ENCODE measurements at regions not wholly inside any gene's neighbourhood (a gene's known extent, or its start where the extent isn't known, plus 50 kb on each side); places are given as distances from the start of the nearest gene placed in this dataset.
A peak's percentile ranks its signal among the peaks of the same experiment; 100 is the strongest.

GRCh38 chr3:74053970-74054516, 429.3 kb upstream of the PDZRN3 start:
- ChIA-PET POLR2A (interaction anchor here (0.5 kb wide), 1 partner anchor 715 kb away, joined by 3 read pairs; no protein-coding TSS in a partner anchor), CTCF (interaction anchor here (1.4 kb wide), 1 partner anchor 947 kb away, joined by 3 read pairs; no protein-coding TSS in a partner anchor)
- Histone ChIP-seq H3K4me3 (ENCODE audit: low read depth in 2 of 2, low read length in 1 of 2) (no peak overlapping the region), H3K79me2 (ENCODE audit: insufficient read depth) (no peaks in the 10 kb centered on the region), H2AFZ (ENCODE audit: low read depth) (no peak overlapping the region), H3K27ac (ENCODE audit: low read depth in 2 of 2, low read length in 1 of 2) (no peak overlapping the region), H3K4me1 (ENCODE audit: control insufficient read depth in 1 of 2, insufficient read depth in 2 of 2, low read depth in 1 of 2, low read length in 1 of 2) (no peaks in the 10 kb centered on the region; a peak in 1 of 4 replicates), H3K27me3 (ENCODE audit: insufficient read depth) (no peaks in the 10 kb centered on the region), H3K36me3 (replicated peaks in 1 of 2; ENCODE audit: control insufficient read depth in 1 of 2, insufficient read depth in 2 of 2, low read length in 1 of 2) (no peaks in the 10 kb centered on the region), H3F3A (replicated peaks; ENCODE audit: insufficient read depth) (no peaks in the 10 kb centered on the region), H3K4me2 (no peak overlapping the region), H3K9me3 (no peaks in the 10 kb centered on the region), H3K9me2 (no peaks in the 10 kb centered on the region), H3K9ac (no peak overlapping the region), H4K20me1 (ENCODE audit: insufficient read depth) (no peaks in the 10 kb centered on the region)
- TF ChIP-seq USF2 (IDR thresholded peaks at IDR 0.05; ENCODE audit: borderline replicate concordance, low read depth, low read length) (no peak), TCF12 (IDR thresholded peaks at IDR 0.05) (peak; percentile 35; the same call in 1 of the 2 replicates)
- no peak for DNase-seq

DNA sequence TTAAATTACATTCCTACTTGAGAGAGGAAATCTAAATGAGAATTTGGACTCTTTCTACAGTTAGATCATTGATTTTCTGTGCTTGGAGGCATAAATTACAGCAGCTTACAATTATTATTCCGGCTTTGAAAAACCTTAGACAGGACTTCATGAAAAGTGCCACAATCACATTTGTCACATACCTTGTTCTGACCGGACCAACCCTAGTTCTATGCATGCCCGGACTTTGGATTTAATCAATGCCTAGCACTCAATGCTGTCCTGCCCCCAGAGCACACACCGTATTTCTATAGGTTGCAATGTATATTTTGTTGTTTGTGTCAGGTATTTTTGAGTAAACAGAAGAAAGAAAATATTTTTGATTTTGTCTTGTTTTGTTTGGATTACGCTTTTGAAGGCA, 424.7 kb upstream of the PDZRN3 start:
- Histone ChIP-seq H3K27me3 (ENCODE audit: insufficient read depth) (no peaks in the 10 kb centered on the region), H3K4me1 (ENCODE audit: control insufficient read depth in 1 of 2, insufficient read depth in 2 of 2, low read depth in 1 of 2, low read length in 1 of 2) (no peaks in the 10 kb centered on the region; a peak in 1 of 4 replicates), H3K36me3 (replicated peaks in 1 of 2; ENCODE audit: control insufficient read depth in 1 of 2, insufficient read depth in 2 of 2, low read length in 1 of 2) (no peaks in the 10 kb centered on the region), H4K20me1 (ENCODE audit: insufficient read depth) (no peaks in the 10 kb centered on the region), H3K9me3 (no peaks in the 10 kb centered on the region), H3K4me2 (no peak overlapping the region), H3K79me2 (ENCODE audit: insufficient read depth) (no peaks in the 10 kb centered on the region), H3K9me2 (no peaks in the 10 kb centered on the region), H2AFZ (ENCODE audit: low read depth) (no peak overlapping the region), H3F3A (replicated peaks; ENCODE audit: insufficient read depth) (no peaks in the 10 kb centered on the region), H3K4me3 (ENCODE audit: low read depth in 2 of 2, low read length in 1 of 2) (no peak overlapping the region), H3K9ac (no peak overlapping the region), H3K27ac (ENCODE audit: low read depth in 2 of 2, low read length in 1 of 2) (no peak overlapping the region)
- ChIA-PET POLR2A (no interaction called here), CTCF (no interaction called here)
- WGBS (ENCODE audit: low lambda C conversion rate): 38% methylated on average over 5 of the region's 5 CpGs
- no peak for TF ChIP-seq MXI1 (IDR thresholded peaks at IDR 0.05; ENCODE audit: low read depth, low read length)
- TF ChIP-seq JUND (IDR thresholded peaks at IDR 0.05): no peak
- no peak for TF ChIP-seq CHD2 (IDR thresholded peaks at IDR 0.05; ENCODE audit: low read length, partially characterized antibody)
- no peak for TF ChIP-seq USF2 (IDR thresholded peaks at IDR 0.05; ENCODE audit: borderline replicate concordance, low read depth, low read length)
- TF ChIP-seq, protein P1, sequence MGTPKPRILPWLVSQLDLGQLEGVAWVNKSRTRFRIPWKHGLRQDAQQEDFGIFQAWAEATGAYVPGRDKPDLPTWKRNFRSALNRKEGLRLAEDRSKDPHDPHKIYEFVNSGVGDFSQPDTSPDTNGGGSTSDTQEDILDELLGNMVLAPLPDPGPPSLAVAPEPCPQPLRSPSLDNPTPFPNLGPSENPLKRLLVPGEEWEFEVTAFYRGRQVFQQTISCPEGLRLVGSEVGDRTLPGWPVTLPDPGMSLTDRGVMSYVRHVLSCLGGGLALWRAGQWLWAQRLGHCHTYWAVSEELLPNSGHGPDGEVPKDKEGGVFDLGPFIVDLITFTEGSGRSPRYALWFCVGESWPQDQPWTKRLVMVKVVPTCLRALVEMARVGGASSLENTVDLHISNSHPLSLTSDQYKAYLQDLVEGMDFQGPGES (IDR thresholded peaks at IDR 0.05; ENCODE audit: low read depth, low read length): no peak
- DNase-seq: no peak

- H3K79me2 ChIP-seq (ENCODE audit: insufficient read depth): no peaks in the 10 kb centered on the region
- CTCF ChIA-PET: no interaction called here
- TF ChIP-seq TAF1 (IDR thresholded peaks at IDR 0.05; ENCODE audit: borderline replicate concordance, low read depth, low read length) (no peak), RFX5 (IDR thresholded peaks at IDR 0.05; ENCODE audit: low read length) (no peak), NRF1 (IDR thresholded peaks at IDR 0.05; ENCODE audit: low read depth, low read length) (no peak), FOXJ3 (CRISPR knock-in tag; IDR thresholded peaks at IDR 0.05) (no peak), FOXM1 (IDR thresholded peaks at IDR 0.05; ENCODE audit: low read depth) (no peak), ELF1 (IDR thresholded peaks at IDR 0.05) (no peak), RXRA (IDR thresholded peaks at IDR 0.05; ENCODE audit: borderline replicate concordance, low read depth) (no peak), GABPA (IDR thresholded peaks at IDR 0.05; ENCODE audit: low read depth) (no peak), TEAD4 (IDR thresholded peaks at IDR 0.05; ENCODE audit: borderline replicate concordance, insufficient read depth) (no peak), MAX (IDR thresholded peaks at IDR 0.05; ENCODE audit: low read depth) (no peak)
- TF ChIP-seq, protein P2, sequence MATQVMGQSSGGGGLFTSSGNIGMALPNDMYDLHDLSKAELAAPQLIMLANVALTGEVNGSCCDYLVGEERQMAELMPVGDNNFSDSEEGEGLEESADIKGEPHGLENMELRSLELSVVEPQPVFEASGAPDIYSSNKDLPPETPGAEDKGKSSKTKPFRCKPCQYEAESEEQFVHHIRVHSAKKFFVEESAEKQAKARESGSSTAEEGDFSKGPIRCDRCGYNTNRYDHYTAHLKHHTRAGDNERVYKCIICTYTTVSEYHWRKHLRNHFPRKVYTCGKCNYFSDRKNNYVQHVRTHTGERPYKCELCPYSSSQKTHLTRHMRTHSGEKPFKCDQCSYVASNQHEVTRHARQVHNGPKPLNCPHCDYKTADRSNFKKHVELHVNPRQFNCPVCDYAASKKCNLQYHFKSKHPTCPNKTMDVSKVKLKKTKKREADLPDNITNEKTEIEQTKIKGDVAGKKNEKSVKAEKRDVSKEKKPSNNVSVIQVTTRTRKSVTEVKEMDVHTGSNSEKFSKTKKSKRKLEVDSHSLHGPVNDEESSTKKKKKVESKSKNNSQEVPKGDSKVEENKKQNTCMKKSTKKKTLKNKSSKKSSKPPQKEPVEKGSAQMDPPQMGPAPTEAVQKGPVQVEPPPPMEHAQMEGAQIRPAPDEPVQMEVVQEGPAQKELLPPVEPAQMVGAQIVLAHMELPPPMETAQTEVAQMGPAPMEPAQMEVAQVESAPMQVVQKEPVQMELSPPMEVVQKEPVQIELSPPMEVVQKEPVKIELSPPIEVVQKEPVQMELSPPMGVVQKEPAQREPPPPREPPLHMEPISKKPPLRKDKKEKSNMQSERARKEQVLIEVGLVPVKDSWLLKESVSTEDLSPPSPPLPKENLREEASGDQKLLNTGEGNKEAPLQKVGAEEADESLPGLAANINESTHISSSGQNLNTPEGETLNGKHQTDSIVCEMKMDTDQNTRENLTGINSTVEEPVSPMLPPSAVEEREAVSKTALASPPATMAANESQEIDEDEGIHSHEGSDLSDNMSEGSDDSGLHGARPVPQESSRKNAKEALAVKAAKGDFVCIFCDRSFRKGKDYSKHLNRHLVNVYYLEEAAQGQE (IDR thresholded peaks at IDR 0.05; ENCODE audit: low read depth, low read length): no peak
Observed at GRCh38 chr3:74048699-74049098, 424.0 kb upstream of the PDZRN3 start.

More at GRCh38 chr3:74048699-74049098, 424.0 kb upstream of the PDZRN3 start:
- no peak overlapping the region for H3K4me3 ChIP-seq (ENCODE audit: low read depth in 2 of 2, low read length in 1 of 2)
- no peak overlapping the region for H3K4me2 ChIP-seq
- no peak overlapping the region for H3K27ac ChIP-seq (ENCODE audit: low read depth in 2 of 2, low read length in 1 of 2)
- DNase-seq: no peak
- H2AFZ ChIP-seq (ENCODE audit: low read depth): no peak overlapping the region
- H3K27me3 ChIP-seq (ENCODE audit: insufficient read depth): no peaks in the 10 kb centered on the region
- H3K9me3 ChIP-seq: no peaks in the 10 kb centered on the region
- no peaks in the 10 kb centered on the region for H4K20me1 ChIP-seq (ENCODE audit: insufficient read depth)
- no peaks in the 10 kb centered on the region for H3F3A ChIP-seq (replicated peaks; ENCODE audit: insufficient read depth)
- POLR2A ChIA-PET: no interaction called here
- no peak overlapping the region for H3K9ac ChIP-seq
- no peaks in the 10 kb centered on the region for H3K9me2 ChIP-seq
- no peaks in the 10 kb centered on the region for H3K36me3 ChIP-seq (replicated peaks in 1 of 2; ENCODE audit: control insufficient read depth in 1 of 2, insufficient read depth in 2 of 2, low read length in 1 of 2)
- no peaks in the 10 kb centered on the region for H3K4me1 ChIP-seq (ENCODE audit: control insufficient read depth in 1 of 2, insufficient read depth in 2 of 2, low read depth in 1 of 2, low read length in 1 of 2)
